IPS-18c (cell line): ENCODE measurements at regions not wholly inside any gene's neighbourhood (a gene's known extent, or its start where the extent isn't known, plus 50 kb on each side); places are given as distances from the start of the nearest gene placed in this dataset.
"Not testable (repeated sequence)": the region's sequence is repeated elsewhere in the genome, so short reads cannot be mapped to it uniquely, and the experiment has no call there.

Source experiments
- H3K4me3 ChIP-seq: 2 replicates; pipeline ENCODE4 v1.7.0; 2013; ENCODE audit warnings: low read depth, mild to moderate bottlenecking, low read length, moderate library complexity; ENCODE audit not compliant: insufficient read depth
- H3K9me3 ChIP-seq: one replicate; pipeline ENCODE4 v1.6.1; 2013; ENCODE audit warnings: mild to moderate bottlenecking, low read length, moderate library complexity; ENCODE audit not compliant: control insufficient read depth, insufficient read depth

GRCh38 chr22:27109406-27109805, 452.0 kb downstream of the MIAT start:
- not testable (repeated sequence) for H3K4me3 ChIP-seq, H3K9me3 ChIP-seq

- H3K9me3 ChIP-seq = no peaks in the 10 kb centered on the region
These were observed 453.5 kb downstream of the MIAT start for GRCh38 chr22:27110665-27111451.

DNA sequence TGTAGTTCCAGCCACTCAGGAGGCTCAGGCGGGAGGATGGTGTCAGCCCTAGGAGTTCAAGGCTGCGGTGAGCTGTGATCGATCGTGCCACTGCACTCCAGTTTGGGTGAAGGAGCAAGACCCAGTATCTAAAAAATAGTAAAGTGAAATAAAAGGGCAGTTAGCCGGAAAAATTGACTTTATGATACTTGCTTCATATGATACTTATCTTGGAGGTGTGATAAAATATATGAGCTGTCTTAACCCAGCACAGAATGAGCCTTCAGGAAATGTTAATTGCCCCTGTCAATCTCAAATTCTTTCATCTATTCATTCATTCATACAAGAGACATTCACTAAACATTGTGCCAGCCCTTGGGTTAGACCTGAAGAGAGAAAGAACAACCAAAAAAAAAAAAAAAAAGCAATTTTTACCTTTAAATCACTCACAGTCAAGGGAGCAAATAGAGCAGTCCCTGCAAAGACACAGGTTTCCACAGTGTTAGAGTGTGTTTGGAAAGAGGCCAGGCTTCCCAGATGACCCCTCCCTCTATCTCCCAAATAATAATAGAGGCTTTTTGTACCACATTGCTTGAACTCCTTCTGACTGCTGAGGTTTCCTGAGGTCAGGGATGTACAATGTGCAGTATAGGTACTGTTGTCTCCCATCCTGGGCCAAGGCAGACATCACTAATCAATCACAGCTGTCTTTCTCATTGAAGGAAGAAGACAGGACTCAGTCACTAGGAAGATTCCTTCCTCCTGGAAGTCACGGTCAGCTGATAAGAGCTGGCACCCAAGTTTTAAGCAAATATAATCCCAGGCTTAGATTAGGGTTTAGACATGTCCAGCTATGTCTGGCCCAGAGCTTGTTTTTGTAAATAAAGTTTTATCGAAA, 454.6 kb downstream of the MIAT start:
- Histone ChIP-seq H3K4me3 (no peak overlapping the region), H3K9me3 (no peaks in the 10 kb centered on the region)

More at GRCh38 chr22:27110665-27111451, 453.5 kb downstream of the MIAT start:
- H3K4me3 ChIP-seq = no peak overlapping the region

- no peaks in the 10 kb centered on the region for H3K9me3 ChIP-seq
These were observed 455.8 kb downstream of the MIAT start for GRCh38 chr22:27113211-27113635.

DNA sequence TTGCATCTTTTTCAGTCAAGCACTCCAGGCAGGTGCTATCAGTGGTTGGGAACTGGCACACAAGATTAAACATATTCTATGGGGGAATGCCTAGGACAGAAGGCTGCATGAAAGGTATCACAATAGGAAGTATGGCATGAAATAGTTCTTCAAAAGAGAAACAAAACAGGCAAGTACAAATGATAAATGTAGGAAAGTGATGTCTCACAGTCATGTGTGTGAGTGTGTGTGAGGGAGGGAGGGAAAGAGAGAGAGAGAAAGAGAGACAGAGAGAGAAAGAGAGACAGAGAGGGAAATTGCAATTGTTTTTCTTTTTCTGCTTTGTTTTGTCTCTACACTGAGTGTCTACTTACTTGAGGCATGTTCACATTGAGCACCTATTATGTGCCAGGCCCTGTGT, 456.3 kb downstream of the MIAT start:
- no peak overlapping the region for H3K4me3 ChIP-seq
- no peaks in the 10 kb centered on the region for H3K9me3 ChIP-seq

More at GRCh38 chr22:27113211-27113635, 455.8 kb downstream of the MIAT start:
- H3K4me3 ChIP-seq = no peak overlapping the region

- Histone ChIP-seq H3K4me3 (no peak overlapping the region), H3K9me3 (no peaks in the 10 kb centered on the region)
These were observed 456.8 kb downstream of the MIAT start for GRCh38 chr22:27114186-27114585.

DNA sequence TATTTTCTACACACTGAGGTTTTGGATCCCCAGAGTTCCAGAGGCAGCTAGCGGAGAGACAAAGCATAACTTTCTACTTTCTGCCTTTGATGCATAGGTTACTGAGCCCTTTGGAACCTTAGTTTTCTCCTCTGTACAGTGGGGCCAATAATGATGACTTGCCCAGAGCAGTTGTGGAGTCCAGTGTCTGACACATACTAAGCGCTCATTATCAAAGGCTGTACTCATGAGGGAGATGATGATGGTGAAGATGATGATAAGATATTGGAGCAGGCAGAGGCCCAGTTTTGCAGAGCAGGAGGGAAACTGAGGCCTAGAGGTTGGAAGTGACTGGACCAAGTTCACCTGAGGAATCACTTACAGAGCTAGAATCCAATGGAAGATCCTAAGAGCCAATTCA, 458.0 kb downstream of the MIAT start:
- Histone ChIP-seq H3K9me3 (no peaks in the 10 kb centered on the region), H3K4me3 (no peak overlapping the region)

DNA sequence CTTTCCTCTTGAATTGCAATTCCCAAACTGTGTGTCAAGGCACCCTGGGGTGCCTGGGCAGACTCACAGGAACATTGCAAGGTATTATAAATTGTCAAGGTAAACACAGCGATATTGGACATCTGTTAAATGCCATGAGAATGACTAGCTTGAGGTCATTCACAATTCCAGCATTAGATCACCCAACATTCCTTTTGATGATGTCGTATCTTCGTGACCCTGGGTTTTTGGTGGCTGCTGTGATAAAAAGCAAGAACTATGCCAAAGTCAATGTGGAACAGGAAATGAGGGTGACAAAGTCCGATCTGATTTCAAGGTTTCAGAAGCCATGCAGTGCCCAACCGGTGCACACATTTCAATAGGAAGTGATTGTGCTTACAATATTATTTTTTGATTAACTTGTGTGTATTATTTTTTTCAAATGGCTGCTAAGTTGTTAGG, 458.4 kb downstream of the MIAT start:
- no peaks in the 10 kb centered on the region for H3K9me3 ChIP-seq
- no peak overlapping the region for H3K4me3 ChIP-seq

GRCh38 chr22:27116312-27117086, 459.1 kb downstream of the MIAT start:
- Histone ChIP-seq H3K4me3 (no peak overlapping the region), H3K9me3 (no peaks in the 10 kb centered on the region)

- Histone ChIP-seq H3K4me3 (no peak overlapping the region), H3K9me3 (peaks cover 2% of the 10 kb centered on the region)
These were observed 462.6 kb downstream of the MIAT start for GRCh38 chr22:27120036-27120435.

DNA sequence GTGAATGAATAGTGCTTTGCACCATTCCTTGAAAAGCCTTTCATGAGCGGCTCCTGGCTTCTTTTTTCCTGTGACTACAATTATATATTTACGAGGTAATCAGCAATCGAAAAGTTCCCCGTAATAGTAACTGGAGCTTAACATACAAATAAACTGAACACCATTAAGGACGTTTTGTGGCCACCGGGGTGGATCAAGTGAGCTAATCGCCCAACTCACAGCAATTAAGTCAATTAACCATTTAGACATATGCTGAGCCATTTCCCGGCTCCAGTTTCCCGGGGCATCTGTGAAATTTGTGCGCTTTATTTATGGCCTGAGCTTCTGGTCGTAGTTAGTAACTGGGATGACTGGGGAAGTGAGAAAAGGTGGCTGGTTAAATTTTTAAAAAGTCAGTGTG, 465.2 kb downstream of the MIAT start:
- H3K9me3 ChIP-seq = peaks cover 2% of the 10 kb centered on the region
- H3K4me3 ChIP-seq = no peak overlapping the region

DNA sequence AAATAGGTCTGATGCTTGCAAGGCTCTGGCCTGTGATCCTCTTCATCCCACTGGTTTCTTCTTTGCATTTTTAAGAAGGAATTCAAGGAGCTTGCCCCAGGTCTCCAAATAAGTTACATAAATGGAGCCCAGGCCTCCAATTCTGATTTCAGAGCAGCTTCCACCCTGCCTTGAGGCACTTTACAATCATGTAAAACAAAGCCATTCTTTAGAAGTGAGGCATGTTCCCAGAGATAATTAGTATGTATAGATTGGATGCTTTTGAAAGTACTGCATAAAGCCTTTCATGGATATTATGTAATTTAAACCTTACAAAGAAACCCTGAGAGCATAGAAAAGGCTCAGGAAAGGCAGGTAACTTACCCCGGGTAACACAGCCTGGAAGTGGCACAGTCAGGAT, 466.5 kb downstream of the MIAT start:
- Histone ChIP-seq H3K9me3 (peaks cover 2% of the 10 kb centered on the region), H3K4me3 (no peak overlapping the region)

DNA sequence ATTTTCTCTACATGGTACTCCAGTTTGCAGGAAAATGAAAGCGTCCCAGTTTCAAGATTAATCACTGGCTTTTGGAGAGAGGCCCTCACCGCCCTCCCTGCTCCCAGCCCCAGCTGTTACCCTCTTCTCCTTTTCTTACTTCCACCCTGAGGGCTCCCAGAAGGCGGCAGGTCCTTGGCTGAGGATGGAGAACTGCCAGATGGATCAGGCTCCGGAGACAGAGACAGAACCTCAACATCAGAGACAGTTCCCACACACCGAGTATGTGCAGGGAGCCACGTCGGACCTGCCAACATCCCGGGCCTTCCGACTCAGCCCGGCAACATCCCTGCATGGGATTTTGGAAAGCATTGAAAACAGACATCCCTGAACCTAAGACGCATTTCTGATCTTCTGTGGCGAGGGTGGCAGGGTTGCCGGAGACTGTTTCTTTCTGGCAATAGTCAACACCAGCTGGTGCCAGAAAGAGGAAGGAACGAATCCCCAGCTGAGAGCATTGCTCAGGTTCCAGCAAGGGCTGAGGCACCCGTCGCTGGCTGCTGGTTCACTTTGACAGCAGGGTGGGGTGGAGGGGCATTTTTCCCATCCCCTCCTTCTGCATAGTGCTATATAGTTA, 467.1 kb downstream of the MIAT start:
- peaks cover 2% of the 10 kb centered on the region for H3K9me3 ChIP-seq
- H3K4me3 ChIP-seq = no peak overlapping the region

DNA sequence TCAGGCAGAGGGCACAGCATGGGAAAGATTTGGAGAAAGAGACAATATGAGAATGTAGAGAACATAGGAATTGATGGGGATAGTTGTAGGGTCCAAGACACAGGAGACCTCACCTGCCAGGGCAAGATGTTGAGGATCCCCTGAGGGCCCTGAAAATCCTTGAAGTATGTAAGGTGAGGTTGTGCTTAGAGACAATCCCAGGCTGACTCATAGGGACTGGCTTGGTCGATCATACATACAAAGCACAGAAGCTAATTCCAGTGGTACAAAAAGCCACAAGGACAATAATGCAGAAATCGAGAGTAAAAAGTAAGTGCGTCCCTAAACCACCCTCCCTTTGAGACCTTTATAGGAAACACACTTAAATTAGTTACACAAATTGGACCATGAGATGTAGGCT, 468.2 kb downstream of the MIAT start:
- Histone ChIP-seq H3K9me3 (peaks cover 2% of the 10 kb centered on the region), H3K4me3 (no peak overlapping the region)

DNA sequence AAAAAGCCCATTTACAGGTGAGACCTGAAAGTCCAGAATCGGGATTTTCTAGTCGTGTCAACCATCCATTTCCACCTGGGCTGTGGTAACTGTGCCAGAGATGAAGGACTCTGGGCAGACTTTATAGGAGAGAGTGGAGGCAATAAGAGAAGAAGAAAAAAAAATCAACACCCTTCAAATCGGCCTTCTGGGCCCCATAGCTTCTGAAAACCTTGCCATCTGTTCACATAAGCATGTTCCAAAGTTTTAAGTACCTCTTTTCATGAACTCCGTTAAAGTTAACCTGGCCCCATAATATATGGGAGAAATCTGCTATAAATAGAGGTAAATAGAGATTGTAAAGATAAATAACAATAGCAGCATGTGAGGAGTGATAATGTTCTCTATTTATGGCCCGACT, 470.5 kb downstream of the MIAT start:
- Histone ChIP-seq H3K9me3 (peaks cover 2% of the 10 kb centered on the region), H3K4me3 (no peak overlapping the region)

GRCh38 chr22:27128461-27129085, 471.2 kb downstream of the MIAT start:
- H3K9me3 ChIP-seq = peaks cover 3% of the 10 kb centered on the region

DNA sequence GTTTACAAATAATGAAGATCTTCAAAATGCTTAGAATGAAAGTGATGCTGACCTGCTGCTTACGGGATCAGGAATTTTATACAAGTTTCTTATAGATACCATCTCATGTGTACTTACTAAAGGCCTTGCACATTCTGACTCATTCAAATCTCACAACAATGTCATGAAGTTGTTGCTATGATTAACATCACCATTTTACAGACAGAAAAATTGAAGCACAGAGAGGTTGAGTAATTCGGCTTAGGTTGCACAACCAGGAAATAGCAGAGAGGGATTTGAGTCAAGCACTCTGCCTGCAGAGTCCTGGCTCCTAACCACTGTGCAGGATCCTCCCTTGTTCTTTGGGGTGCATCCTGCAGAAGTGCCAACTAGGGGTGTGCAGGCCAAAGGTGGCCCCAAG, 471.9 kb downstream of the MIAT start:
- Histone ChIP-seq H3K9me3 (peaks cover 3% of the 10 kb centered on the region), H3K4me3 (no peak overlapping the region)

More at GRCh38 chr22:27128461-27129085, 471.2 kb downstream of the MIAT start:
- no peak overlapping the region for H3K4me3 ChIP-seq
